ENCODE measurements at regions not wholly inside any gene's neighbourhood (a gene's known extent, or its start where the extent isn't known, plus 50 kb on each side); places are given as distances from the start of the nearest gene placed in this dataset.

- Mint-ChIP-seq H3K27me3 (ENCODE audit: low read depth) (no peaks in the 10 kb centered on the region), H3K4me1 (no peaks in the 10 kb centered on the region), H3K4me3 (no peak overlapping the region), H3K27ac (ENCODE audit: unreplicated experiment) (no peak overlapping the region), H3K36me3 (ENCODE audit: low read depth) (no peaks in the 10 kb centered on the region), H3K9me3 (no peaks in the 10 kb centered on the region)
- DNase-seq (ENCODE audit: low read depth, low spot score): no peak
- no peak for TF ChIP-seq CTCF (conservative IDR thresholded peaks at IDR 0.05)
These were observed 365.0 kb downstream of the CCER1 start for GRCh38 chr12:90589956-90590355.

DNA sequence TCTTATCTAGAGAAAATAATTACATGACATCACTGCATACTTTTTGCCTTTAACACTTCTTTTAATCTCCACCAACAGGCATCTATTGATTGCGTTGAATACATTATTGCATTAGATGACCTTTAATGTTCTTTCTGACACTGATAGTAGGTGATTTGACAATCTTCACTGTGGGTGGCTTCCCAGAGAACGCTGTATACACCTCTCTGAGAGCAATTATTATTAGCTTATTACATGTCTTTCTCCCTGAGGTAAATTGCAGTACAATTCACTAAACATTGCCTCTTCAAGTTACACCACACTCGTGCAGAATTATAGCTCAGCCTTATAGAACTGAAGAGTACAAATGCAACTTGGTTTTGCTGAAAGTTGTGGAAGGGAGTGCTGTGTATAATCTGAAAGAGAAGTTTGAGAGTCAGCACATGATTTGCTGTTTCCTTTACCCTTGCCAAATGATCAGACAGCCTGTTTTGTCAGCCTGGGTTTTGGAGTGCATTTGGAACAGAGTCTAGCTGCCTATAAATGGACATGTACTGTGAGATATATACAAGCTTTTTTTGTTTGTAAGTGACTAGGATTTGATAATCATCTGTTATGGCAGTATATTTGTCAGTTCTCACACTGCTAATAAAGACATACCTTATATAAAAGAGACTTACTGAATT is 369.2 kb downstream of the CCER1 start:
- H3K4me3 Mint-ChIP-seq: no peak overlapping the region
- no peak for DNase-seq (ENCODE audit: low read depth, low spot score)
- H3K9me3 Mint-ChIP-seq: no peaks in the 10 kb centered on the region
- no peaks in the 10 kb centered on the region for H3K36me3 Mint-ChIP-seq (ENCODE audit: low read depth)
- H3K27ac Mint-ChIP-seq (ENCODE audit: unreplicated experiment): no peak overlapping the region
- no peaks in the 10 kb centered on the region for H3K27me3 Mint-ChIP-seq (ENCODE audit: low read depth)
- H3K4me1 Mint-ChIP-seq: no peaks in the 10 kb centered on the region
- no peak for TF ChIP-seq CTCF (conservative IDR thresholded peaks at IDR 0.05)

DNA sequence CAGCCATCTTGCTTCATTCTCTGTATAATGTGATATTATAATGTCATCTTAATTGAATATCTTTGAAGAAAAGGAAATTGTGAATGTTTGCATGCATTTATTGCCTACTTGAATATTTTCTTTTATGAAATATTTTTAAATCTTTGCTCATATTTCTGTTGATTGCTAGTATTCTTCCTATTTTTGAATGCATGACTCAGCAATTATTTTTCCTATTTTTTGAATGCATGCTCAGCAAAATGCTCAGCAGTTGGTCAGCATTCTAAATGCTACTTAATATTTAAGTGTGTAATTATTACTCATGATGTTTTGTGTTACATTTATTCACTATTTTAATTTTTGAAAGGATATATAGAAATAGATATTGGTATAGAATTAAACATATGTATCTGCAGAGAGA is 378.3 kb downstream of the CCER1 start:
- Mint-ChIP-seq H3K36me3 (ENCODE audit: low read depth) (no peaks in the 10 kb centered on the region), H3K4me1 (no peaks in the 10 kb centered on the region), H3K27ac (ENCODE audit: unreplicated experiment) (no peak overlapping the region), H3K4me3 (no peak overlapping the region), H3K27me3 (ENCODE audit: low read depth) (no peaks in the 10 kb centered on the region), H3K9me3 (peaks cover 6% of the 10 kb centered on the region)
- DNase-seq (ENCODE audit: low read depth, low spot score): no peak
- TF ChIP-seq CTCF (conservative IDR thresholded peaks at IDR 0.05): no peak

DNA sequence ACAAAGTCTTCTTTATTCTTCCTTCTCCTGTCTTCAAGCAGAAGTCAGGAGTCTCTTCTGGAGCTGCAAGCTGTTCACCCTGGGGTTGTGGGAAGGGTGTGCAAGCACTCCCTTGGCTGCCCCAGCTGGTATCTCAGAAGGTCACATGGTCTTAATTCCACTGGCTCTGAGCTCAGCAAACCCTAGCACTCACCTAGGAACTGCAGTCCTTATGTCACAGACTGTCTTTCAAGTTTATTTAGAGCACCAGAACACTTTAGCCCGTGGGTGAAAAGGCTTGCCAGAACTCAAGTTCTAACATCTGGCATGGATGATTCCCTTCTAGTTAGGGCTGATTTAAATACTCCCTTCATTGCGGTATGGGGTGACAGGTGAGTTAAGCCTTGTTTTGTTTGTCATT is 379.0 kb downstream of the CCER1 start:
- Mint-ChIP-seq H3K36me3 (ENCODE audit: low read depth) (no peaks in the 10 kb centered on the region), H3K27ac (ENCODE audit: unreplicated experiment) (no peak overlapping the region), H3K9me3 (peaks cover 6% of the 10 kb centered on the region), H3K27me3 (ENCODE audit: low read depth) (no peaks in the 10 kb centered on the region), H3K4me1 (no peaks in the 10 kb centered on the region), H3K4me3 (no peak overlapping the region)
- TF ChIP-seq CTCF (conservative IDR thresholded peaks at IDR 0.05): no peak
- DNase-seq (ENCODE audit: low read depth, low spot score): no peak

DNA sequence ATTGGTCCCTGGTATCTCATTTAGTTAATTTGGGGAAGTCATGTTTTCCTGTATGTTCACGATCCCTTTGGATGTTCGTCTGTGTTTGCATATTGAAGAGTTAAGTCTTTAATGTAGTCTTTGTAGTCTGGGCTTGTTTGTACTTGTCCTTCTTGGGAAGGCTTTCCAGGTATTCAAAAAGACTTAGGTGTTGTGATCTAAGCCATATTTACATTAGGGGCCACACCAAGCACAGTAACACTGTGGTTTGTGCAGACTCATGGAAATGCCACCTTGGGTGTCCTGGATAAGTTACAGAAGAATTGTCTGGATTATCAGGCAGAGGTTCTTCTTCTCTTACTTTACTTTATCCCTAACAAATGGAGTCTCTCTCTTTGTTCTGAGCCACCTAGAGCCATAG is 380.3 kb downstream of the CCER1 start:
- no peak overlapping the region for H3K27ac Mint-ChIP-seq (ENCODE audit: unreplicated experiment)
- H3K4me1 Mint-ChIP-seq: no peaks in the 10 kb centered on the region
- no peaks in the 10 kb centered on the region for H3K36me3 Mint-ChIP-seq (ENCODE audit: low read depth)
- no peaks in the 10 kb centered on the region for H3K27me3 Mint-ChIP-seq (ENCODE audit: low read depth)
- H3K4me3 Mint-ChIP-seq: no peak overlapping the region
- no peak for TF ChIP-seq CTCF (conservative IDR thresholded peaks at IDR 0.05)
- no peak for DNase-seq (ENCODE audit: low read depth, low spot score)
- H3K9me3 Mint-ChIP-seq: peaks cover 6% of the 10 kb centered on the region
